Hematopoietic multipotent progenitor cell treated with erythropoietin and hydrocortisone succinate and interleukin-3 and kit ligand, for 6 days (in vitro differentiated cells): ENCODE measurements at regions not wholly inside any gene's neighbourhood (a gene's known extent, or its start where the extent isn't known, plus 50 kb on each side); places are given as distances from the start of the nearest gene placed in this dataset.
"Not testable (repeated sequence)": the region's sequence is repeated elsewhere in the genome, so short reads cannot be mapped to it uniquely, and the experiment has no call there.

Source experiments
- DNase-seq: peaks from one replicate; pipeline ENCODE4 v3.0.0-alpha.2; 2015

DNA sequence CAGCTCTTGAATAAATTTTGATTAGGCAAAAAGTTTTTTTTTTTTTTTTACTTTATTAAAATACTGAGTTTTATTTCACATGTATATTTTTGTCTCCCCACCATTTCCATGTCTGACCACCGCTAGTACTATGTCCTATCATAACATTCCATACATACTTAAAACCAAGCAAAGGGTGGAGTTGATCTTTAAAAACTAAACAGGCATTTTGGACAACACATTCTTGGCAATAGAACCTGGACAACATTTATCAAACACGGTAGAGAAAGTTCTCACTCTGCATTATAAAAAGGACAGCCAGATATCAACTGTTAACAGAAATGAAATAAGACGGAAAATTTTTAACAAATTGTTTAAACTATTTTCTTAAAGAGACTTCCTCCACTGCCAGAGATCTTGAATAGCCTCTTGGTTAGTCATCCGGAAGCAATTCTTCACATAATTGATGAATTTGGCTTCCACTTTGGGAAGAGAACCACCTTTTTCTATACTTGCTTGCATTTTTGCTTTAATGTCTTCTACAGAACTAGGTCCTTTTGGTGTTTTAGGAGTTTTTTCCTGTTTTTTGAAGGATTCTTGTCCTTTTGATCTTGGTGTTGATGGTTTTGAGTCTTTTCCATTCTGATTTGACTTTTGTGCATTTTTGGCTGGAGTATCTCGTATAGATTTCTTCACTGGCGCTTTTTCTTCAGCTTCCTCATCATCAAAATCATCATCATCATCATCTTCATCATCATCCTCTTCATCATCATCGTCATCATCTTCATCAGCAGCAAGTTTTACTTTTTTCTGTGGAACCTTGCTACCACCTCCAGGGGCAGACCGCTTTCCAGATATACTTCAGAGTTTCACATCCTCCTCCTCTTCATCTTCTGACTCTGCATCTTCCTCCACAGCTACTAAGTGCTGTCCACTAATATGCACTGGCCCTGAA is 58.7 kb downstream of the POU5F2 start:
- DNase-seq = not testable (repeated sequence)

DNA sequence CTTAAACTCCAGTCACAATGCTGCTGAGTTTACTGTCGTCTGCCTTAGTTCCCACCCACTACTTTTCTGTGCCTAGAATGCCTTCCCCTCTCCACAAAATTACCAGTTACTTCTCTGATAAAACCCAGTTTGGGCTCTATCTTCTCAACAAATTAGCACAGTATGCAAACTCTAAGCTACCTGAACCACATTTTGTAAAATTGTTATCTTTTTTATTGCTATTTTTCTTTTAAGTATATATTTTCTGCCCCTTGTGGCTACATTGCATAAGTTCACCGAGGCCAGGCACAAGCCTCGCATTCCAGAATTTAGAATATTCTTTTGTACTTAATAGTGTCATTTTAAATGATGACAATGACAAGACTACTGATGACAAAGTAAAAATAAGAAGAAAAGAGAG is 60.0 kb downstream of the POU5F2 start:
- peak; percentile 18 for DNase-seq

DNA sequence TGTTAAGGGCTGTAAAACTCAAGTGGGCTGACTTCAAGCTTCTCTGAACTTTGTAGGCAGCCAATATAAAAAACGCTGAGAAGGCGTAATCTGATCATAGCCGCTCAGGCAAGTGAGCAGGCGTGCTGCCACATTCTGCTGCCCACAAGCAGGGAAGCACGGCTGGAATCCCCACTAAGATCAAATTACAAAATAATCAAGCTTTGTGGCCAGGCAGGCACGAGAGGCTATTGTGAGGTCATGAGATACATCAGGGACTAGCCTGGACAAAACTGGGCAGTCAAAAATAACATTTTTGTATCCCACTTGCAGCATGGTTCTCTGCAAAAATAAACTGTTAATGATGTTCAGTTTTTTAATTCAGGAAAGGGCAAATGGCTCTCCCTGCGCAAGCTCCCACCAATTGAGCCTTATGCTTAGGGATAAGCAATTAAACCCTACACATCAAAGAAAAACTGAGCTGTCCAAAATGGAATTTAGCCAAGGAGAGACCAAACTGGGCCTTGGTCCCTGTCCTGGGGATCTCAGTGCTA is 64.0 kb downstream of the POU5F2 start:
- DNase-seq = no peak

DNA sequence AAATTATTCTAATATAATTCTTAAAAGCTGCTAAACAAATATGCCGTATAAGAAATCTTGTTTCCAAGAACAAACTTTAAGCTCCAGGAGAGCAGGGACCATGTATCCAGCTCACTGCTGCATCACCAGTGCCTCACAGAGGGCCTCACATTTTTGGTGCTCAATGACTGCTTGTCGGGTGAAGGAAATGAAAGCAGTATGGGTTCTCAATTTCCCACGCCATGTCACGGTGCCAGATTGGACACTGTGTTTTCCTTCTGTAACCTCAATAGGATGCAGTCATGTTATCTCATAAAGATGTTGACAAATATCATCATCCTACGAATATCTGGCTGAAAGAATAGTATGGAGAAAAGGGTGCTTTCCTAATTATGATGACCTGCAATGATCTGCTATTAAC is 64.7 kb downstream of the POU5F2 start:
- no peak for DNase-seq

DNA sequence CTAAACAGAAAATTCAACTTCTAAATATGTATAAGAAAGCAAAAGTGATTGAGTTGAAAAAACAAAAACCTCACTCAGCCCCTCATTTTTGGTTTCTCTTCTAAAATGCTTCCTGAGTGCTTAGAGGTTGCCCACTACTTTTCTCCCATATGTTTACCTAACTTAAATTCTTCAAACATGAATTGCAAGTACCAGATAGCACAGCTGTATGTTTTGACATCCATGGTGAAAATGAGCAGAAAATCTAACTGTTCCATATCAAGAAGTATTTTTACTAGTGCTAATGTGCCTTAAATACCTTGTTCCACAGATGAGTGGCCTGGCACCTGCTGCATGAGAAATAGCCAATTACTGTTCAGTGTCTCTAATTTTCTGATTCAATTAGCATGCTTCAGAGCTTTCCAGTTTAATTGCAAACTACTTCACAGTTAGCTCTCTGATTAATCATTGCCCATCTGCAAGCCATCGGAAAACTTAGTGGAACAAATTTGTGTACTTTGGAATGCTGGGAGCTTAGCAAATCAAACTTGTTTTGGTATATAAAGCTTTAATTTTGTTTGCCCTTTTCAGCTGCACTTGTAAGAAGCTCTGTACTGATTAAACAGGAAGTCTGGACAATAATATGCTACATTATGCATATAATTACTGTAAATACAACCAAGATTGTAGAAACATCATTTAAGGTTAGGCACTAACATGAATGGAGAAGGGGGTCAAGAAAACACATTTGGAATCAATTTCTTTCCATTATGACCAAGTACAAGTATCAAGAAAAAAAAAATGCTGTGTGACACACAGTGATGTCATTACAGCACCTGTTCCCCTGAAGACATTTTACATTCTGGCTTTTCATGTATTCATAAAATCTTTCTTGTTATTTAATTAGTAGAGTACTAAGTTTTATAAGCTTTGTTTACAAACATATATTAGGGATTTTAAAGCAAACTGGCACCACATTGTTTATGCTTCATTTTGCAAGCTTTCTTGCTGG is 65.6 kb downstream of the POU5F2 start:
- no peak for DNase-seq

DNA sequence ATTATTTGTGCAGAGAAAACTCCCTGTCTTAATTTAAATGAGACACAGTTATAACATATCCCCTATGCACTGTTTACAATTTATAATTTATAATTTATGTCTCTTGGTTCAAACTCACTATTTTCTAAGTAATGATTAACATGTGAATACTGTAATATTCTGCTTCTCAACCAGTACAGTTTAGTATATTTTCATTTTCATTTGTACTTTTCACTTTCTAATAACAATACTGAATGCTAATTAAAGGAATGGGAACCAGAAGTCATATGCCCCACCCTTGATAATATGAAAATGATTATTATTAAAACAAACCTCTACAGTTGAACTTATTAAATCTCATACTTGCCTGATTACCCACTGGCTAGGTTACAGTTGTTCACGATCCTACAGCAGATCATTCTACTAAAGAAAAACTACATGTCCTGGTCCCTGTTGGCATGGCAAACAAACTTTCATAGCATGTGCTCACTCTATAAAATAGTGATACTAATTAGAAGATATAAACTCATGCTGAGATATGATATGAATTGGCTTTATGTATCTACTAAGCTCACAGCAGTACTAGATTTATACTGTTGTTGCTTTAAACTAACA is 66.4 kb downstream of the POU5F2 start:
- DNase-seq = no peak

DNA sequence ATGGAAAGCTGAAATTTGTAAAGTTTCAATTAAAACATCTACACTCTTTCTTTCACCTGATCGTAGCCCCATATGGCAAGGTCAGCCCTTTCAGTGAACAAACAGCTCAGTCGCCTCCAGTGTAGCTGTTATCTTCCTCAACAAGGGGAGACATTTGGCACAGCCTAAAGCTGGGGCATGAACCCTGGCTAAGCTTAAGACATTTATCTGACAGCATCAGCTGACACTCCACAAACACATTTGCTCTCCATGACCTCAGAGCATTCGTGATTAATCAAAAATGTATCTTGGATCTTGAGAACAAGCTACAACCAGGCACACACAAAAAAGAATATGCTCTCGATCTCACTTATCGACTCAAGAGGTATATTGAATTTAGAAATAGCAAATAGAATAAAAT is 67.3 kb downstream of the POU5F2 start:
- DNase-seq = peak; percentile 92

DNA sequence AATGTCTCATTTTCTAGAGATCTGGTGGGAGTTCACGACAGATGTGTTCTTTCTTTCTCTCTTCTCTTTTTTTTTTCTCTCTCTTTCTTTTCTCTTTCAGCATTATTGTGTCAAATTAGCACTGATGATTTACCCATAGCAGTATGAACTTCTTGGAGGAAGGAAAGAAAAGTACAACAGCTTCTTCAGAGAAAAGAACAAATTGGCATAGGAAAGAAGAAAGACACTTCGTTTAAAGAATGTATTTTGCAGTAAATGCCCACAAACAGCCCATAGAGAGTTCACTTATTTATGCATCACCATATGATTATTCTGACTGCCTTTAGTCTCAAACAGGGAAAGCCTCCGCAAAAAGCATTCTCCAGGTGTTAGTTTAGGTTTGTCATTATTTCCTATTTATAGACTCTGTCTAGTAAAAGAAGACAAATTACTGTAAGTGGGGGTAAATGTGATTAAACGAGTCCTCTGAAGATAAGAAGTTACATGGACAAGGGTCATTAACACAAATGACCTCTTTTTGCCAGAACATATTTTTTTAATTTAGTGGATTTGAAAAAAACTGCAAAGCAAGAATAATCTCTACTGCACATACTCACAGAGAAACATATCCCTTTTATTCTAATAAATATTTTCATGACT is 68.0 kb downstream of the POU5F2 start:
- no peak for DNase-seq

DNA sequence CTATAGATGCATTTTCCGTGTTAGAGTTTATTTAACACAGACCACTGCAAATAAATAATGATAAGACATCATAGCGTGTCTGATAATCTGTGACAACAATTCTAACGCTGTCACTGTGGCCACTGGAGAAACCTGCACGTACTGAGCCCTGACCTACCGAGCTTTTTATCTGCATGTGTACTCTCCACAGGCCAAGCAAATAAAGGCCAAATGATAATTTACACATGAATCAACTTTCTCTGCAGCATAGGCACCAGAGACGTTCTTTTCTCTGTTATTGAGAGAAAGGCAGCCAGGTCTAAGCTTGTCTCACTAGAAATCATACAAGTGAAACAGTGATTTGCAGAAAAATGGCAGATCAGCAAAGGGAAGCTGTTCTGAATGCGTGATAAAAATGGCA is 75.8 kb downstream of the POU5F2 start:
- DNase-seq = no peak

DNA sequence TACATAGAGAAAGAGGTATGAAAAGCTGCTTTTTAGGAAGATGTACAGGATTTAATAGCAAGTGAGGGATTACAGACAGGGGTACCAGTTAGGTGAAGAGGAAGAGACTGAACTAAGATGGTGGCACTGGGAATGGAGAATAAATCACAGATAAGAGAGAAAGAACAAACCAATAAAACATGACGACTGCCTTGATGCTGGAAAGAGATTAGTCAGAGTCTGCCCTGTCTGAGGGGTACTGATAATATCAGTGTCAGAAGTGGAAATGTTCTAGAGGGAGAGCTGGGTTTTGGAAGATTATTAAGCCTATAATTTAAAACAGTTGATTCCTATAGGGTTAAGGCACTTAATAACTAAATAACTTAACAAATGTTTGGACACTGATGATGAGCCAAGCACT is 77.7 kb downstream of the NR2F1 start:
- DNase-seq = no peak

DNA sequence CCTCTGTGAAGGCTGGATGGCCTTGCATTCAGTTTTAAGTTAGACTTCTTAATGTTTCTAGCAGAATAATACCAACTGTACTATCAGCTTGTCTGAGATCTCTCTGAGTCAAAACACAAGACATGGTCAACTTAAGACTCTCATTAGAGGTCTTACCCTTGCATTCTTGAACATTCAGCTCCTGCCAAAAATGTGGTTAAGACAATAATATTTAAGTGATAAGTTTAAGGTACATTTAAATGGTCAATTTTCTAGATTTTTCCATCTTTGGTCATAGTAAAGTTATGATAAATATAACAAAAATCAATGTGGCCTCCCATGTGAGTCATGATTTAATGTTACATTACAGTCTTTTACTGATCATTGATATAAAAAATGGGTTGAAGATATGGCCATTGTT is 75.0 kb downstream of the NR2F1 start:
- DNase-seq = no peak

DNA sequence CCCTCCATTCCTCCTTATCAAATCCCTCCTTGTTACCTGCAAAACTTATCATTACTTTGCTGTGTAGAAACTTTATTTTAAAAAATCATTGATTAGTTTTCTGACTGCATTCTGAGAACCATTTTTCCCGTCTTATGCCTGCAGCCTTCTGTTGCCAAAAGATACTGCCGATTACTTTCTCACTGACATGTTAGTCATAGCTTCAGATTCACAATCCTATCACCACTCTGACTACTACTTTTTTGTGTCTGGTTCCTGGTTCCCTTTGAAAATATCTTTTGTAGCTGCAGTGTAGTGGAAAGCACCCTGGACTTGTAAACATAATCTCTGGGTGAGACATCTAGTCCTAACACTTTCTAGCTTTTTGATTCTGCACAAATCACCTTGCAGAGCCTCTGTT is 71.7 kb downstream of the NR2F1 start:
- DNase-seq = no peak

DNA sequence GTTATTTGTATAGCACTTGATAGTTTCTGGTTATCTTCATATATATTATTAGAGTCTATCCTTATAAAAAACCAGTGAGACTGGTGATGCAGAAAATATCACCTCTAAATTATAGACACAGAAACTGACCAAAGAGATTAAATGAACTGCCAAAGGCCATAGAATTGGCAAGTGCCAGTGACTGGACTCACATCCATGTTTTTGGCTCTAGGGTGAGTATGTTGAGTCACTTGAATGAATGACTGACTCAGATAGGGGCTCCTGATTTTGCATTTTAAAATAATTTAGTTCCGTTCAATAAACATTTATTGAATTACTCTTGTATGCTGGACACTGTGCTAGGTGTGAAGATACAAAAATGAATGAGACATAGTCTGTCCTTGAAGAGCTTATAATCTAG is 70.7 kb downstream of the NR2F1 start:
- DNase-seq = no peak

DNA sequence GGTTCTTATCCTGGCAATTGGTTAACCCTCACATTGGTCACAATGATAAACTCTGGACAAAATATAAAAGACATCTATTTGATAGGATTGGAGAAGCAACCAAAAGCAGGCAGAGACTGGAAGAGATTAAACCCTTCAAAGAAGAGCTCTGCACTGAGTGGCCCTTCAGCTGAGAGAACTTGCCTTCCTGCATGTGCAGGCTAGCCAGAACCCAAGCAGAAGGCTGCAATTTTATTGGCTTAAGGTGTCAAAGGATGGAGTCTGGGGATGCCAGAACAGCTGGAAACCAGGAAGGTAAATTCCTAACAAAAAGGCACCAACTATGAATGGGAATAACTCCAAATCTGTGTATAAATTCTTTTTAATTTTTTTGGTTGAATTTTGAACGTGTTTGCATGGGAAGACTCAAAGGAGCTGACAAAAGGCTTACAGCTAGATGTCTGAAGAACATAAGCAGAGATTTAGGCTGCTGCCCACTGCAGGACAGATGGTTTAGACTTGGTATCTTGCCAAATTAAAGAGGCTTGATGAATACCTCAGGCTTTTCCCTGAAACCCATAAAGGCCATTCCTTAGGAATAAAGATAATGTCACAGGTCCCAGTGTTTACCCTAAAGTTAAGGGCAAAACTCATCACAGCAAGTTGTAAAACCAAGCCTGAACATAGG is 66.3 kb downstream of the NR2F1 start:
- DNase-seq = no peak

DNA sequence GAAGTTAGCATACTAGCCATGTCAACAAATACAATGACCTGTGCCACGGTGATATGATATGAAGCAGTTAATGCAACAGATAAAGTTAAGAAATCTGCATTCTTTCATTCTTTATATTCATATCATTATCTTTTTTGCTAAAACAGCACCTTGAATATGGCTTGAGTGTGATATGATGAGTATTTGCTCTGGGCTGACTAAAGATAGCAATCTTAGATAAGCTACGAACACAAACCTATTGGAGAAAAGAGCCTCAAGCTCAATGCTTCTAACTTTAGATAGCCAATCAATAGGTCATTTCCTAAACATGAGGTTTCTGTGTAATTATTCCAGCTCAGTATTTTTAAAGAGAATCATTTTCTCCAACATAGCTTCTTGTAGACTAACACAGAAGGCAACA is 61.7 kb downstream of the NR2F1 start:
- no peak for DNase-seq
